Keratinocyte (primary cell): ENCODE measurements at regions not wholly inside any gene's neighbourhood (a gene's known extent, or its start where the extent isn't known, plus 50 kb on each side); places are given as distances from the start of the nearest gene placed in this dataset.

Experiments
- DNase-seq: peaks from one replicate; pipeline ENCODE4 v3.0.0-alpha.2; 2011; ENCODE audit warnings: low read depth, missing footprints, low spot score
- FAIRE-seq: peaks from 2 replicates; lab custom pipeline; 2011; peaks lifted over from hg19 to GRCh38; lab: Jason Lieb, UNC
- H2AFZ ChIP-seq: 2 replicates; pipeline ENCODE4 v1.6.0; 2012; ENCODE audit warnings: low read length, control low read depth, inconsistent platforms; ENCODE audit not compliant: control insufficient read depth
- H3K27ac ChIP-seq: 2 replicates; pipeline ENCODE4 v1.5.1; 2011; ENCODE audit warnings: low read length; ENCODE audit not compliant: control insufficient read depth, insufficient read depth
- H3K27me3 ChIP-seq: 3 replicates; pipeline ENCODE4 v1.6.0; 2011; ENCODE audit warnings: low read length; ENCODE audit not compliant: control insufficient read depth, insufficient read depth; ENCODE audit errors: extremely low read depth
- H3K36me3 ChIP-seq, 2 experiments: 2 replicates in 1 of 2; 3 replicates in 1 of 2; pipeline ENCODE4 v1.5.1; 2011; ENCODE audit warnings: low read length in 2 of 2, mild to moderate bottlenecking in 1 of 2; ENCODE audit not compliant: control insufficient read depth in 2 of 2, insufficient read depth in 2 of 2; ENCODE audit errors: extremely low read depth in 1 of 2
- H3K4me1 ChIP-seq: 3 replicates; pipeline ENCODE4 v1.5.1; 2011; ENCODE audit warnings: low read length; ENCODE audit not compliant: control insufficient read depth, insufficient read depth; ENCODE audit errors: extremely low read depth
- H3K4me2 ChIP-seq: 3 replicates; pipeline ENCODE4 v1.6.0; 2011; ENCODE audit warnings: low read depth, low read length; ENCODE audit not compliant: control insufficient read depth, insufficient read depth; ENCODE audit errors: extremely low read depth
- H3K4me3 ChIP-seq, 3 experiments: fragments of 200-600 bp in 1 of 3; sonication (generic) in 1 of 3; 2 replicates in 2 of 3; 3 replicates in 1 of 3; pipeline ENCODE4 v1.5.1; 2011 to 2016; ENCODE audit warnings: low read length in 3 of 3, mild to moderate bottlenecking in 3 of 3, control low read depth in 2 of 3, inconsistent platforms in 1 of 3, low read depth in 1 of 3, mixed read lengths in 1 of 3, mixed run types in 1 of 3, moderate library complexity in 1 of 3; ENCODE audit not compliant: control insufficient read depth in 2 of 3, insufficient read depth in 2 of 3; ENCODE audit errors: extremely low read depth in 1 of 3
- H3K79me2 ChIP-seq: 2 replicates; pipeline ENCODE4 v1.6.0; 2012; ENCODE audit warnings: low read length; ENCODE audit not compliant: control insufficient read depth, insufficient read depth
- H3K9ac ChIP-seq: 3 replicates; pipeline ENCODE4 v1.6.0; 2011; ENCODE audit warnings: low read length; ENCODE audit not compliant: control insufficient read depth, insufficient read depth; ENCODE audit errors: extremely low read depth
- H3K9me1 ChIP-seq: 3 replicates; pipeline ENCODE4 v1.6.0; 2011; ENCODE audit warnings: low read length; ENCODE audit not compliant: control insufficient read depth, insufficient read depth; ENCODE audit errors: extremely low read depth
- H3K9me3 ChIP-seq: 2 replicates; pipeline ENCODE4 v1.5.1; 2012; ENCODE audit warnings: low read depth, low read length; ENCODE audit not compliant: control insufficient read depth
- H4K20me1 ChIP-seq: 3 replicates; pipeline ENCODE4 v1.6.0; 2011; ENCODE audit warnings: low read length; ENCODE audit not compliant: control insufficient read depth, insufficient read depth; ENCODE audit errors: extremely low read depth
- EZH2 ChIP-seq: IDR thresholded peaks from one replicate; pipeline ENCODE4 v1.6.1; 2012; ENCODE audit warnings: inconsistent platforms, mild to moderate bottlenecking, low read length, moderate library complexity
- dilution Hi-C: fragments of 300-500 bp; cut with MboI; formaldehyde crosslinking; loops from one replicate; pipeline ENCODE4 v1.7.0; 2020; ENCODE audit warnings: low sequenced_read_pairs; ENCODE audit not compliant: extremely low pct_ligation_motif_present
- TF ChIP-seq, protein P1 (sequence below), 3 experiments: IDR thresholded peaks in 1 of 3; conservative IDR thresholded peaks in 1 of 3; optimal IDR thresholded peaks in 1 of 3; 2 replicates in 2 of 3; 3 replicates in 1 of 3; pipeline versions ENCODE3 to v1.5.1; 2011; ENCODE audit warnings: low read length in 3 of 3, mild to moderate bottlenecking in 3 of 3, moderate library complexity in 2 of 3, control low read depth in 1 of 3, inconsistent platforms in 1 of 3; ENCODE audit not compliant: insufficient read depth in 2 of 3; ENCODE audit errors: extremely low read depth in 1 of 3

DNA sequence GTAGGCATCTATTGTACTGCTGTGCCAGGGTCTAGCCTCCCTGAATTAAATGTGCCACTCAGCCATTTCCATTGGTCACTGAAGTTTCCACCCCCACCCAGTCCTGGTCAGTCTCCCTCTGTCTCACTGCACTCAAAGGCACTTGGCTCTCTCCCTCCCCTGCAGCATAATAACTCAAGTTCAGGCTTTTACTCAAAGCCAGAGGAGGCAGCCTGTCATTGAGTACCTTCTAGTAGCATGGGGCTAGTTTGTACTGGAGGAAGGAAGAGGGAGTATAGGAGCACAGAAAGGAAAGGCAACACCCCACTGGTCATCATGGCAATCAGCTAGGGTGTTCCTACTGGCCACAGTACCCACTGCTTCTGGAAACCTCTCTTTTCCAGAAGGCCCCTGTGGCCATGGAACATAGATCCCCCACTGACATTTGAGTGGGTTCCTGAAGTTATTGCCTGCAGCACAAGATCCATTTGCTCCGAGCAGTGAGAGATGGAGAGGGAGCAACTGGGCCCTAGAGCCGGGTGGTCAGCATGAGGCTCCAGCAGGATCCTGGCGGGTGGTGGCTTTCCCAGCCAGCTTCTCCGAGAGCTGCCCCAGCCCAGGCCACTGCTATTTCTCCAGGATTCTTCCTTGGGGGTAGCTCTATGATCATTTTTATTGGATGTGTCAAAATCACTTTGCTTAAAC is 89.9 kb upstream of the CPEB4 start:
- dilution Hi-C loops: no loop called here

DNA sequence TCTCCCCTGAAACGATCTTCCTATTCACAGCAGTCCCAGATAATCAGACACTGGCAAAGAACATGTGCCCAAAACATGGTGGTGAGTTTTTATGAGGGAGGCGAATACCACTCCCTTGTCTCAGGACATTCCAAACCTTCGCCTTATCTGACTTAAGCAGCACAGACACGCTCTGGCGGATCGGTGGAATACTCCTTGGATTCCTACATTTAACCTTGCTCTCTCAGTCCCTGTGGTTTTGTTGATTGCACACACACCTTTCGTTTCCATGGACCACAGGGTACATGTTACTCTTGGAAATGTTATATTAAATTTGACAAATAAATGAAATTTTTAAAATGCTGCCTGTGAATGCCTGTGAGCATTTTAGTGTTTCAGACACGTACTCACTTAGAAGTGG is 87.8 kb upstream of the CPEB4 start:
- H3K9ac ChIP-seq: no peak overlapping the region
- no peak overlapping the region for H3K4me3 ChIP-seq
- H2AFZ ChIP-seq: no peak overlapping the region
- H3K27ac ChIP-seq: no peak overlapping the region
- H4K20me1 ChIP-seq: no peaks in the 10 kb centered on the region
- TF ChIP-seq EZH2: no peak
- TF ChIP-seq, protein P1, sequence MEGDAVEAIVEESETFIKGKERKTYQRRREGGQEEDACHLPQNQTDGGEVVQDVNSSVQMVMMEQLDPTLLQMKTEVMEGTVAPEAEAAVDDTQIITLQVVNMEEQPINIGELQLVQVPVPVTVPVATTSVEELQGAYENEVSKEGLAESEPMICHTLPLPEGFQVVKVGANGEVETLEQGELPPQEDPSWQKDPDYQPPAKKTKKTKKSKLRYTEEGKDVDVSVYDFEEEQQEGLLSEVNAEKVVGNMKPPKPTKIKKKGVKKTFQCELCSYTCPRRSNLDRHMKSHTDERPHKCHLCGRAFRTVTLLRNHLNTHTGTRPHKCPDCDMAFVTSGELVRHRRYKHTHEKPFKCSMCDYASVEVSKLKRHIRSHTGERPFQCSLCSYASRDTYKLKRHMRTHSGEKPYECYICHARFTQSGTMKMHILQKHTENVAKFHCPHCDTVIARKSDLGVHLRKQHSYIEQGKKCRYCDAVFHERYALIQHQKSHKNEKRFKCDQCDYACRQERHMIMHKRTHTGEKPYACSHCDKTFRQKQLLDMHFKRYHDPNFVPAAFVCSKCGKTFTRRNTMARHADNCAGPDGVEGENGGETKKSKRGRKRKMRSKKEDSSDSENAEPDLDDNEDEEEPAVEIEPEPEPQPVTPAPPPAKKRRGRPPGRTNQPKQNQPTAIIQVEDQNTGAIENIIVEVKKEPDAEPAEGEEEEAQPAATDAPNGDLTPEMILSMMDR (optimal IDR thresholded peaks at IDR 0.05 in 1 of 3, IDR thresholded peaks at IDR 0.05 in 1 of 3, conservative IDR thresholded peaks at IDR 0.05 in 1 of 3; ENCODE audit: extremely low read depth in 1 of 3, insufficient read depth in 2 of 3, low read length in 3 of 3): no peak
- peaks cover 3% of the 10 kb centered on the region for H3K4me1 ChIP-seq
- no peaks in the 10 kb centered on the region for H3K79me2 ChIP-seq
- dilution Hi-C loops: no loop called here
- peaks cover 2% of the 10 kb centered on the region for H3K9me3 ChIP-seq
- H3K9me1 ChIP-seq: no peaks in the 10 kb centered on the region
- no peaks in the 10 kb centered on the region for H3K27me3 ChIP-seq
- DNase-seq (no peak), FAIRE-seq (no peak)
- H3K36me3 ChIP-seq: no peaks in the 10 kb centered on the region
- no peak overlapping the region for H3K4me2 ChIP-seq

More for the DNA sequence above, 89.9 kb upstream of the CPEB4 start:
- H3K4me2 ChIP-seq: no peak overlapping the region
- H3K4me3 ChIP-seq: no peak overlapping the region
- no peak overlapping the region for H2AFZ ChIP-seq
- peaks cover 10% of the 10 kb centered on the region for H3K4me1 ChIP-seq
- FAIRE-seq (no peak), DNase-seq (no peak)
- H3K27me3 ChIP-seq: no peaks in the 10 kb centered on the region
- no peaks in the 10 kb centered on the region for H3K36me3 ChIP-seq
- H3K27ac ChIP-seq: no peak overlapping the region
- H3K9me3 ChIP-seq: no peaks in the 10 kb centered on the region
- TF ChIP-seq EZH2: no peak
- TF ChIP-seq, protein P1 (optimal IDR thresholded peaks at IDR 0.05 in 1 of 3, IDR thresholded peaks at IDR 0.05 in 1 of 3, conservative IDR thresholded peaks at IDR 0.05 in 1 of 3; ENCODE audit: extremely low read depth in 1 of 3, insufficient read depth in 2 of 3, low read length in 3 of 3): no peak
- no peaks in the 10 kb centered on the region for H3K79me2 ChIP-seq
- H3K9ac ChIP-seq: no peak overlapping the region
- H3K9me1 ChIP-seq: no peaks in the 10 kb centered on the region
- H4K20me1 ChIP-seq: no peaks in the 10 kb centered on the region
